OCI-LY3 (cell line): ENCODE measurements at regions not wholly inside any gene's neighbourhood (a gene's known extent, or its start where the extent isn't known, plus 50 kb on each side); places are given as distances from the start of the nearest gene placed in this dataset.

Experiments
- H2AFZ ChIP-seq: fragments of 200-600, 300-600 bp; shearing (Covaris generic); 2 replicates; pipeline ENCODE4 v1.6.0; 2014; ENCODE audit warnings: antibody characterized with exemption, low read depth, low read length
- H3K27ac ChIP-seq: fragments of 200-600, 300-600 bp; sonication (generic); 2 replicates; pipeline ENCODE4 v1.5.1; 2014; ENCODE audit warnings: mild to moderate bottlenecking, low read length, moderate library complexity, mixed read lengths
- H3K27me3 ChIP-seq: fragments of 200-600, 300-600 bp; sonication (generic); 2 replicates; pipeline ENCODE4 v1.6.1; 2014; ENCODE audit warnings: low read depth, low read length, mixed read lengths
- H3K36me3 ChIP-seq: fragments of 200-600, 300-600 bp; sonication (generic); replicated peaks from 2 replicates; pipeline ENCODE3; 2014; ENCODE audit warnings: low read depth, low read length, mixed read lengths
- H3K4me1 ChIP-seq: fragments of 300-600, 200-600 bp; sonication (generic); 2 replicates; pipeline ENCODE4 v1.6.1; 2014; ENCODE audit warnings: low read length, mixed read lengths
- H3K4me2 ChIP-seq: fragments of 200-600, 300-600 bp; sonication (generic); 2 replicates; pipeline ENCODE4 v1.6.1; 2014; ENCODE audit warnings: low read length, mixed read lengths
- H3K4me3 ChIP-seq: fragments of 300-600, 200-600 bp; sonication (generic); 2 replicates; pipeline ENCODE4 v1.5.1; 2014; ENCODE audit warnings: antibody characterized with exemption, mild to moderate bottlenecking, low read length, moderate library complexity
- H3K79me2 ChIP-seq: fragments of 300-600, 200-600 bp; shearing (Covaris generic); 2 replicates; pipeline ENCODE4 v1.6.1; 2014; ENCODE audit warnings: mild to moderate bottlenecking, low read length, mixed read lengths
- H3K9ac ChIP-seq: fragments of 300-600, 200-600 bp; shearing (Covaris generic); 2 replicates; pipeline ENCODE4 v1.6.0; 2014; ENCODE audit warnings: mild to moderate bottlenecking, low read length, moderate library complexity
- H3K9me3 ChIP-seq: fragments of 200-600, 300-600 bp; shearing (Covaris generic); 2 replicates; pipeline ENCODE4 v1.6.1; 2014; ENCODE audit warnings: low read length, mixed read lengths; ENCODE audit not compliant: insufficient read depth
- H4K20me1 ChIP-seq: fragments of 200-600, 300-600 bp; sonication (generic); 2 replicates; pipeline ENCODE4 v1.6.1; 2016; ENCODE audit warnings: low read length, mixed read lengths; ENCODE audit not compliant: insufficient read depth
- EZH2phosphoT487 ChIP-seq: fragments of 200-600 bp; shearing (Covaris generic); IDR thresholded peaks from 2 replicates; pipeline ENCODE4 v1.6.1; 2018; ENCODE audit warnings: antibody characterized with exemption, mixed run types, low read depth
- TF ChIP-seq, protein P1 (sequence below): fragments of 200-600, 300-600 bp; sonication (generic); IDR thresholded peaks from 2 replicates; pipeline ENCODE4 v1.5.1; 2014; ENCODE audit warnings: antibody characterized with exemption, low read length, low read depth

DNA sequence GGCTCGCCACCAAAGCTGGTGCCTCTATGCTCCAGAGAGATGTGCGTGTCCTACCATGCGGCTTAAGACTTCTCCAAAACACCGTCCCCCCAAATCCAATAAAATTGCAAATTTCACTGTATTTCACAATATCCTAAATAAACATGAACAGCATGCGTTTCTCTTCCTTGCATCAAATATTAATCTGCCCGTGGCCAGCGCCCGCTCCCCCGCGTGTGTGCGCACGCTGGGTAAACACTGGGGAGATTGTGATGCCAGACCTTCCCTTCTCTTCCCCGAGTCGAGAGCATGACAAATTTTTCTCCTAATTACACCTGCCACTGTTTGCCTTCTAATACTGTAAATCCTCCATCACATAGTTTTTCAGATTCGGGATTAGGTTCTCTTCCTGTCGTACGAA lies 148.1 kb downstream of the MRM1 start:
- H3K27ac ChIP-seq: no peak overlapping the region
- H3K36me3 ChIP-seq: no peaks in the 10 kb centered on the region
- H3K9ac ChIP-seq: no peak overlapping the region
- no peaks in the 10 kb centered on the region for H4K20me1 ChIP-seq
- no peak overlapping the region for H2AFZ ChIP-seq
- H3K27me3 ChIP-seq: peaks cover 31% of the 10 kb centered on the region
- TF ChIP-seq, protein P1, sequence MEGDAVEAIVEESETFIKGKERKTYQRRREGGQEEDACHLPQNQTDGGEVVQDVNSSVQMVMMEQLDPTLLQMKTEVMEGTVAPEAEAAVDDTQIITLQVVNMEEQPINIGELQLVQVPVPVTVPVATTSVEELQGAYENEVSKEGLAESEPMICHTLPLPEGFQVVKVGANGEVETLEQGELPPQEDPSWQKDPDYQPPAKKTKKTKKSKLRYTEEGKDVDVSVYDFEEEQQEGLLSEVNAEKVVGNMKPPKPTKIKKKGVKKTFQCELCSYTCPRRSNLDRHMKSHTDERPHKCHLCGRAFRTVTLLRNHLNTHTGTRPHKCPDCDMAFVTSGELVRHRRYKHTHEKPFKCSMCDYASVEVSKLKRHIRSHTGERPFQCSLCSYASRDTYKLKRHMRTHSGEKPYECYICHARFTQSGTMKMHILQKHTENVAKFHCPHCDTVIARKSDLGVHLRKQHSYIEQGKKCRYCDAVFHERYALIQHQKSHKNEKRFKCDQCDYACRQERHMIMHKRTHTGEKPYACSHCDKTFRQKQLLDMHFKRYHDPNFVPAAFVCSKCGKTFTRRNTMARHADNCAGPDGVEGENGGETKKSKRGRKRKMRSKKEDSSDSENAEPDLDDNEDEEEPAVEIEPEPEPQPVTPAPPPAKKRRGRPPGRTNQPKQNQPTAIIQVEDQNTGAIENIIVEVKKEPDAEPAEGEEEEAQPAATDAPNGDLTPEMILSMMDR: no peak
- no peak for TF ChIP-seq EZH2phosphoT487
- no peaks in the 10 kb centered on the region for H3K79me2 ChIP-seq
- no peaks in the 10 kb centered on the region for H3K9me3 ChIP-seq
- H3K4me3 ChIP-seq: no peak overlapping the region
- H3K4me1 ChIP-seq: no peaks in the 10 kb centered on the region
- no peak overlapping the region for H3K4me2 ChIP-seq

DNA sequence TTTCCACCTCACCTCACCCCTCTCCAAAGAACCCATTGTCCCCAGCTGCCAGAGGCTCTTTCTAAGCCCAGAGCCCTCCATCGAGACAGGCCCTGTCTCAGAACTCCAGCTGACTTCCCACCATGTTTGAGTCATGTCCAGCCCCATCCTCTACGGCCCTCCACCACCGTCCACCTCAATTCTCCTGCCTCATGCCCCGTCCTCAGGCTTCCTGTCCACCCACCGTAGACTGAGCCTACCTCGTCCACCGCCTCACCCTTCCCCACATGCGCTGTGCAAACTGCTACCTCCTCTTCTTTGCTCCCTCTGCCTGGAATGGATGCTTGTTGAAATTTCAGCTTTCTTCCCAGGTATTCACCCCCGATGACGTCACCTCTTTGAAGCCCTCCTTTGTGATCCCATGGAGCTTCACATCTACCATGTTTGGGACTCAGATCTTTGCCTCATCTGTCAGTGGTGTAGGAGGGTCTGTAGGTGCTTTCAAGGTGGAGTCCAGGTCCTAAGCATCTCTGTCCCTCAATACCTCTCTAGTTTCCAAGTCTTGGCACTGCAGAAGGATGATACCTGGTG lies 149.0 kb downstream of the MRM1 start:
- Histone ChIP-seq H3K79me2 (no peaks in the 10 kb centered on the region), H2AFZ (no peak overlapping the region), H3K9ac (no peak overlapping the region), H3K4me2 (no peak overlapping the region), H3K4me3 (no peak overlapping the region), H3K27ac (no peak overlapping the region), H3K27me3 (peaks cover 23% of the 10 kb centered on the region), H4K20me1 (no peaks in the 10 kb centered on the region), H3K36me3 (no peaks in the 10 kb centered on the region), H3K9me3 (no peaks in the 10 kb centered on the region), H3K4me1 (no peaks in the 10 kb centered on the region)
- TF ChIP-seq EZH2phosphoT487: no peak
- TF ChIP-seq, protein P1: no peak

DNA sequence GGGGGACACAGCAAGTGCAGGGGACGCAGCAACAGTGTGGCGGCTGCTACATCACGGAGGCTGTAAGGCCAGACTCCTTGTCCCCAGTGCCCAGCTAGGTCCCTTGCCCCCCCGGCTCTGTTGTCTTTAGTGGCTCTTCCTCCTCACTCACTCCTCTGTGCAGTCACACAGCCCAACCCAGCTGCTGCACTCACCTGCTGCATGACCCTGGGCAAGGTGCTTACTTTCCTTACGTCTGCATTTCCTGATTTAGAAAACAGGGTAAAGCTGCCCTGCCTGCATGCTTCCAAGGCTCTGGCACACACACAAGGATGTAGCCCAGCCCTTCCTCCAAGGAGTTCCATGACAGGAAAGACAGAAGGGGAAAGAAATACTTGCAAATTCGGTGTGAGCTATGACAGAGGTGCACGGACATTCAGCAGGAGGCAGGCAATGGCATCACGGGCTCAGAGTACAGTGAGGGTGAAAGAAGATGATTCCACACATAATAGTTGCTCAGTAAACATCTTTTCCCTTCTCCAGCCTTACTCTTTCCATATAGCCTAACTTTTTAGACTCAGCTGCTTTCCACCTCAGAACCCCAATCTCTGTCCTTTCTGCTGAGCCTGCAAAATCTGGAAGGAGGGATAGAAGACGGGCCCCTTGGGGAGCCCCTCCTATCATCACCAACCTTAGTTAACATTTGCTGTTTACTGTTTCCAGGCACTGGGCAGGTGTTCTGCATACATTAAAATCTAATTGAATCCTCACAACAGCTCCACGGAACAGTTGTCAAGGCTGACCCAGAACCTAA lies 150.9 kb downstream of the MRM1 start:
- Histone ChIP-seq H3K4me3 (no peak overlapping the region), H3K4me2 (no peak overlapping the region), H2AFZ (no peak overlapping the region), H3K27me3 (peaks cover 19% of the 10 kb centered on the region), H3K36me3 (no peaks in the 10 kb centered on the region), H3K79me2 (no peaks in the 10 kb centered on the region), H3K4me1 (no peaks in the 10 kb centered on the region), H4K20me1 (no peaks in the 10 kb centered on the region), H3K9me3 (no peaks in the 10 kb centered on the region), H3K9ac (no peak overlapping the region), H3K27ac (no peak overlapping the region)
- TF ChIP-seq, protein P1: no peak
- TF ChIP-seq EZH2phosphoT487: no peak

DNA sequence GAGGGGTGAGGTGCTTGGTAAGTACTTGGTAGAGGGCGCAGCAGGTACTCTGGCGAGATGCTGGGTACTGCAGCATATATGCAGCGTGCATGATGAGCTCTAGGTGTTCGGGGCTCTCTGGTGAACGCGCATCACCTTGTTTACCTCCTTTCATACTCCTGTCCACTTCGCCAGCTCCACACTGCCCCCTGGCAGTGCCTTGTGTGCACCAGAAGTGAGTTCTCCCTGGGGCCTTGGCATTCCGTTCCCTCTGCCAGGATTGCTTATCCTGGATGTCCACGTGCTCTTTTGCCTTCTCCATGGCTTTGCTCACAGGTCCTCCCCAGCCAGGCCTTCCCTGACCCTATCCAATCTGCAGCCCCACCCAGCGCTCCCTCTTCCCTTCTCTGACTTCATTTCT lies 154.2 kb downstream of the MRM1 start:
- TF ChIP-seq EZH2phosphoT487: no peak
- TF ChIP-seq, protein P1: peak; percentile 32
- peaks cover 12% of the 10 kb centered on the region for H3K27me3 ChIP-seq

More for the DNA sequence above, 154.2 kb downstream of the MRM1 start:
- no peak overlapping the region for H2AFZ ChIP-seq
- H3K9ac ChIP-seq: no peak overlapping the region
- no peaks in the 10 kb centered on the region for H3K9me3 ChIP-seq
- H3K4me1 ChIP-seq: no peaks in the 10 kb centered on the region
- H3K36me3 ChIP-seq: no peaks in the 10 kb centered on the region
- no peaks in the 10 kb centered on the region for H3K79me2 ChIP-seq
- no peaks in the 10 kb centered on the region for H4K20me1 ChIP-seq
- no peak overlapping the region for H3K4me2 ChIP-seq
- no peak overlapping the region for H3K4me3 ChIP-seq
- no peak overlapping the region for H3K27ac ChIP-seq
